DMS114 treated with DMSO at 0.1 percent for 48 hours (cell line): ENCODE measurements at regions not wholly inside any gene's neighbourhood (a gene's known extent, or its start where the extent isn't known, plus 50 kb on each side); places are given as distances from the start of the nearest gene placed in this dataset.

Experiments used
- DNase-seq: peaks from one replicate; lab custom pipeline; 2025; ENCODE audit not compliant: unreplicated experiment; lab: John Stamatoyannopoulos, UW

- DNase-seq = no peak
Observed at GRCh38 chr1:219805191-219805590, 123.2 kb downstream of the SLC30A10 start.

- no peak for DNase-seq
Observed at GRCh38 chr1:219801156-219801820, 127.1 kb downstream of the SLC30A10 start.

DNA sequence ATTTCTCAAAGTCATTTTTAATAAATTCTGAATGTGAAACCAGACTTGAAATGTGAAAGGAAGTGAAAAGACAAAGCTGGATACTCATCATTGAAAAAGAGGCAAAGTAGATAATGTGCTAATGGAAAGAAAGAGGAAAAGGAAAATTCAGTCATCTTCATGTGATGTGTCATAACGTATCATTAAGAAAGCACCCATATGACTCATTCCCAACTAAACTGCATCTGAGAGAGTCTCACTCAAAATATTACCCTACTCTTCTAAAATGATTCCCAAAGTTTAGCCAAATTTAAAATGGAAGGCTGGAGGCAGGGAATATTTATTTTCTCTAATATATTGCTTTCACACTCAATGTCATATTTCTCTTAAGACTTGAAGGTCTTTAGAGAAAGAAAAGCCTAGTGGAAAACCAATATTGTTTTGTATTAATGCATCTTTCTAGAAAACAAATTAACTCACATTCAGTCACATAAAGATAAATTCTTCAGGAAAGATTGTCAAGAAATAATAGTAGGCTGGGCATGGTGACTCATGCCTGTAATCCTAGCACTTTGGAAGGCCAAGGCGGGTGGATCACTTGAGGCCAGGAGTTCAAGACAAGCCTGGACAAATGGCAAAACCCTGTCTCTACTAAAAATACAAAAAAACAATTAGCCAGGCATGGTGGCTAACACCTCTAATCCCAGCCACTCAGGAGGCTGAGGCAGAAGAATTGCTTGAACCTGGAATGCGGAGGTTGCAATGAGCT, 129.9 kb downstream of the SLC30A10 start:
- DNase-seq = no peak

DNA sequence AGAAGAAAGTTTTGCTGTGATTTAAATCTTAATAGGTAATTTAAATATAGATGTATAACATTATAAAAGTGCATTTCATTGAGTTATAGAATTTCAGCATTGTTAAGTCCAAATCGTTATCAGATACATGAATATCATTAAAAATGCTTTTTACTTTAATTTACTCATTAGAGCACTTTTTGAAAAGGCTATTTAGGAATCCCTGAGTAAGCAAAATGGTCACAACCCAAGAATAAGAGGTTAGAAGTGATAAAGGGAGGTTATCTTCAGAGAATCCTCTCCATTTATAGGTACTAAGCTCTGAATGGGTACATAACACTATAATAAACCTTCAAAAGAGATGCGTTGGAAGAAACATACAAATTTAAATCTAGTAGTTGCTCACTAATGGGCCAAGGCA, 130.7 kb downstream of the SLC30A10 start:
- DNase-seq = no peak

GRCh38 chr1:219797009-219797408, 131.3 kb downstream of the SLC30A10 start:
- no peak for DNase-seq

DNA sequence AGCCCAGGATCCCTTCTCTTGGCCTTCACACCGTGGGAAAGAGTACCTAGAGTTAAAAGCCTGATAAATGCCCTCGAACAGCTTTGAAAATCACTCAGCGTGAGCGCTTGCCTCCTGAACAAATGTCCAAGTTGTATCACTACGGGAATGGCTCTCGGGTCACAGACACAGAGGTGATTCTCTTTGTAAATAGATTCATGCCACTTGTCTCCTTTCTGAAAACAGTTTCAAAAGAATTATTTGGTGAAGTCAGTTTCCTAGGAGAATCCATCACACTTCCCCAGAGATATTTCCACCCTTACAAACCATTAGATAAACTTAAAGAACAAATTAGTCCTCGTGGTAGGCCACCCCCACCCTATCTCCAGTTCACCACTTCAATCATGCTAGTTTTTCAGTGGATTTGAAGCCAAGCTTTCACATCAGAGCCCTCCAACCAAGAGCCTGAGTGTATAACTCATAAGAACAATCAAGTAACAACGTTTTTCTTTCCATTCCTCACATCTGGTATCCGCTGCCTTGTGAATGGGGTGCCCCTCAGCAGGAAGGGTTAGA, 132.9 kb downstream of the SLC30A10 start:
- DNase-seq = no peak

GRCh38 chr1:219794085-219794743, 134.1 kb downstream of the SLC30A10 start:
- no peak for DNase-seq

- DNase-seq = no peak
Observed at GRCh38 chr1:219792337-219793021, 135.9 kb downstream of the SLC30A10 start.

- DNase-seq = no peak
Observed at GRCh38 chr1:219791766-219792165, 136.6 kb downstream of the SLC30A10 start.

- no peak for DNase-seq
Observed at GRCh38 chr1:219790834-219791615, 137.3 kb downstream of the SLC30A10 start.

- DNase-seq = no peak
Observed at GRCh38 chr1:219788700-219789099, 139.7 kb downstream of the SLC30A10 start.

GRCh38 chr1:219788091-219788490, 140.3 kb downstream of the SLC30A10 start:
- no peak for DNase-seq

DNA sequence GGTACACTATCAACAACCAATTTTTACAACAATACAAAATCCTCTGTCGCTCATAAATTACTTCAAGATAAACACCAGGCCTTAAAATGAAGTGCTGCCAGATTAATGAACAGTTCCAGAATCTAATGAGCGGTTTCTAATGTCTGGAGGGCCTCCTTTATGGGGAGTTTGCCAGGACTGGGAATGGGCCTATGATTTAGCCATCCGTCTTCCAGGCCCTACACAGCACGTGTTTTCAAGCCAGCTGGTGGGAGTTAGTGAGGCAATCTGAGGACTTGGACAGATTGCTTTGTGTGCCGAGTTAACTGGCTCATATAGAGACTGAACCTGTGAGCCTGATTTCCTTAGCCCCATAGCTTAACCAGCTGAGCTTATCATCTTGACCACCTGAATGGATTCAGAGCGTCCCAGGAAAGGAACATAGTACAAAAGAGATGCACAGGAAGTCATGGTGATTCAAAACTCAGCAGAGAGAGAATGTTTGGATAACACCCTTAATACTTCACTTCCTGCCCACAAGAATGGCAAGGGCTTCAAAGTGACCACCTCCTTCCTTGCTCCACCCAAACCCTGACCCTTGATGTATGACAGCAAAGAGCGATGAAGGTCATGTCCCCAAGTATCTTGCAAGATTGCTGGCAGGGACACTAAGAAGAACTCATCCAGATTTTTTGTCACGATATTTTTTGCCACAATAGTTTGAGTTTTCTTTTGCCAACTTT, 143.5 kb downstream of the SLC30A10 start:
- no peak for DNase-seq

GRCh38 chr1:219783605-219784235, 144.6 kb downstream of the SLC30A10 start:
- DNase-seq = no peak

- DNase-seq = no peak
Observed at GRCh38 chr1:219782929-219783328, 145.4 kb downstream of the SLC30A10 start.

GRCh38 chr1:219782311-219782710, 146.0 kb downstream of the SLC30A10 start:
- no peak for DNase-seq

DNA sequence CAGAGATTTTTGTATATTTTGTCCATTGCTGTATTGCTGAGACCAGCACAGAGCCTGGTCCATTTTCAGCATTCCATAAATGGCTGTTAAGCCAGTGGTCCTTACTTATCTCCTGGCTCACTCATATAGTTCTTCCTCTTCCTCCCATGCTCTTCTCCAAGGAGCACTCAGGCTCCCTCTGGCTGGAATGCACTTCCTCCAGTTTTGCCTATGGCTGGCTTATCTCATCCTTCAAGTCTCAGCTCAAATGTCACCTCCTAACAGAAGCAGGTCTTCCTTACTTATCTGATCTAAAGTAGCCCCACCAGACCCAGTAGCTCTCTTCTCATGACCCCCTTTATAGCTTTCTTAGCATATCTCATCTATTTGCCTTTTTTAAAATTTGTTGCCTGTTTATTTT, 146.9 kb downstream of the SLC30A10 start:
- no peak for DNase-seq

GRCh38 chr1:219778793-219779369, 149.5 kb downstream of the SLC30A10 start:
- DNase-seq = no peak

- DNase-seq = no peak
Observed at GRCh38 chr1:219778110-219778509, 150.2 kb downstream of the SLC30A10 start.
